ENCODE measurements at regions not wholly inside any gene's neighbourhood (a gene's known extent, or its start where the extent isn't known, plus 50 kb on each side); places are given as distances from the start of the nearest gene placed in this dataset.

GRCh38 chr9:121556082-121556481 is 56.4 kb upstream of the GGTA1 start:
- POLR2A ChIA-PET (ENCODE audit: low non-redundant PET): no interaction called here
- TF ChIP-seq EZH2 (IDR thresholded peaks at IDR 0.05; ENCODE audit: borderline replicate concordance, low read depth, low read length, poor library complexity, severe bottlenecking) (no peak), CTCF (conservative IDR thresholded peaks at IDR 0.05; ENCODE audit: low read depth, low read length) (no peak)

GRCh38 chr9:121556580-121556979 is 56.9 kb upstream of the GGTA1 start:
- Histone ChIP-seq H3K9me3 (ENCODE audit: low read depth, low read length, poor library complexity, severe bottlenecking) (no peaks in the 10 kb centered on the region), H3K4me3 (ENCODE audit: low read depth, low read length, poor library complexity, severe bottlenecking) (no peak overlapping the region), H3K27me3 (replicated peaks; ENCODE audit: insufficient read depth, low read depth, low read length, poor library complexity) (no peaks in the 10 kb centered on the region), H3K36me3 (ENCODE audit: insufficient read depth, low read length, poor library complexity, severe bottlenecking) (no peaks in the 10 kb centered on the region), H3K4me1 (ENCODE audit: insufficient read depth, low read length, poor library complexity, severe bottlenecking) (peaks cover 12% of the 10 kb centered on the region), H3K27ac (ENCODE audit: low read depth, low read length, poor library complexity, severe bottlenecking) (no peak overlapping the region)
- intact Hi-C loops (cut with micrococcal nuclease; ENCODE audit: unreplicated experiment): no loop called here
- ChIA-PET CTCF (interaction anchor here (1.1 kb wide), 1 partner anchor 11 kb away, joined by 3 read pairs; no protein-coding TSS in a partner anchor), POLR2A (ENCODE audit: low non-redundant PET) (no interaction called here)
- TF ChIP-seq EZH2 (IDR thresholded peaks at IDR 0.05; ENCODE audit: borderline replicate concordance, low read depth, low read length, poor library complexity, severe bottlenecking) (no peak), CTCF (conservative IDR thresholded peaks at IDR 0.05; ENCODE audit: low read depth, low read length) (no peak)
- DNase-seq (ENCODE audit: low spot score): no peak
- BruUV-seq (replicated peaks): no TSS peak

More at GRCh38 chr9:121556082-121556481, 56.4 kb upstream of the GGTA1 start:
- no TSS peak for BruUV-seq (replicated peaks)
- no peak overlapping the region for H3K4me3 ChIP-seq (ENCODE audit: low read depth, low read length, poor library complexity, severe bottlenecking)
- intact Hi-C loops (cut with micrococcal nuclease; ENCODE audit: unreplicated experiment): no loop called here
- no peaks in the 10 kb centered on the region for H3K27me3 ChIP-seq (replicated peaks; ENCODE audit: insufficient read depth, low read depth, low read length, poor library complexity)
- CTCF ChIA-PET: interaction anchor here (0.6 to 1.1 kb wide), 2 partner anchors 9 to 10 kb away, joined by 3 to 8 read pairs; no protein-coding TSS in a partner anchor
- peaks cover 12% of the 10 kb centered on the region for H3K4me1 ChIP-seq (ENCODE audit: insufficient read depth, low read length, poor library complexity, severe bottlenecking)
- DNase-seq (ENCODE audit: low spot score): no peak
- H3K27ac ChIP-seq (ENCODE audit: low read depth, low read length, poor library complexity, severe bottlenecking): no peak overlapping the region
- H3K36me3 ChIP-seq (ENCODE audit: insufficient read depth, low read length, poor library complexity, severe bottlenecking): no peaks in the 10 kb centered on the region
- no peaks in the 10 kb centered on the region for H3K9me3 ChIP-seq (ENCODE audit: low read depth, low read length, poor library complexity, severe bottlenecking)

GRCh38 chr9:121557581-121558447 is 58.2 kb upstream of the GGTA1 start:
- no peak overlapping the region for H3K27ac ChIP-seq (ENCODE audit: low read depth, low read length, poor library complexity, severe bottlenecking)
- no peaks in the 10 kb centered on the region for H3K36me3 ChIP-seq (ENCODE audit: insufficient read depth, low read length, poor library complexity, severe bottlenecking)
- DNase-seq (ENCODE audit: low spot score): peak; percentile 84
- H3K4me1 ChIP-seq (ENCODE audit: insufficient read depth, low read length, poor library complexity, severe bottlenecking): peaks cover 12% of the 10 kb centered on the region
- H3K9me3 ChIP-seq (ENCODE audit: low read depth, low read length, poor library complexity, severe bottlenecking): no peaks in the 10 kb centered on the region
- ChIA-PET POLR2A (ENCODE audit: low non-redundant PET) (no interaction called here), CTCF (interaction anchor here (0.5 to 1.0 kb wide), 2 partner anchors 12 to 125 kb away, joined by 3 read pairs; no protein-coding TSS in a partner anchor)
- no TSS peak for BruUV-seq (replicated peaks)
- no peaks in the 10 kb centered on the region for H3K27me3 ChIP-seq (replicated peaks; ENCODE audit: insufficient read depth, low read depth, low read length, poor library complexity)
- intact Hi-C loops (cut with micrococcal nuclease; ENCODE audit: unreplicated experiment): no loop called here
- H3K4me3 ChIP-seq (ENCODE audit: low read depth, low read length, poor library complexity, severe bottlenecking): no peak overlapping the region
- TF ChIP-seq CTCF (conservative IDR thresholded peaks at IDR 0.05; ENCODE audit: low read depth, low read length) (no peak), EZH2 (IDR thresholded peaks at IDR 0.05; ENCODE audit: borderline replicate concordance, low read depth, low read length, poor library complexity, severe bottlenecking) (no peak)

All from A673 (cell line).